Duodenal mucosa (tissue), 2 donors: ENCODE measurements at regions not wholly inside any gene's neighbourhood (a gene's known extent, or its start where the extent isn't known, plus 50 kb on each side); places are given as distances from the start of the nearest gene placed in this dataset.

Source experiments
- H3K27ac ChIP-seq: one replicate; pipeline ENCODE4 v1.7.0; 2013; ENCODE audit warnings: low read depth, low read length
- H3K27me3 ChIP-seq, 2 donors: one replicate each; pipeline ENCODE4 v1.7.0; 2013; ENCODE audit warnings: low read length in 2 of 2, control low read depth in 1 of 2; ENCODE audit not compliant: insufficient read depth in 2 of 2, control insufficient read depth in 1 of 2
- H3K36me3 ChIP-seq, 2 donors: one replicate each; pipeline ENCODE4 v1.7.0; 2013; ENCODE audit warnings: low read length in 2 of 2, control low read depth in 1 of 2; ENCODE audit not compliant: insufficient read depth in 2 of 2, control insufficient read depth in 1 of 2
- H3K4me1 ChIP-seq, 2 donors: one replicate each; pipeline ENCODE4 v1.7.0; 2013; ENCODE audit warnings: low read length in 2 of 2, control low read depth in 1 of 2; ENCODE audit not compliant: insufficient read depth in 2 of 2, control insufficient read depth in 1 of 2
- H3K4me3 ChIP-seq, 2 donors: one replicate each; pipeline ENCODE4 v1.7.0; 2013; ENCODE audit warnings: low read length in 2 of 2, low read depth in 1 of 2
- H3K9ac ChIP-seq, 2 donors: one replicate each; pipeline ENCODE4 v1.7.0; 2013; ENCODE audit warnings: low read length in 2 of 2, low read depth in 1 of 2
- H3K9me3 ChIP-seq, 2 donors: one replicate each; pipeline ENCODE4 v1.7.0; 2013; ENCODE audit warnings: low read length in 2 of 2, control low read depth in 1 of 2; ENCODE audit not compliant: control insufficient read depth in 1 of 2

GRCh38 chr9:108413809-108414208 lies 442.0 kb downstream of the ACTL7B start:
- Histone ChIP-seq H3K27me3 (no peaks in the 10 kb centered on the region), H3K4me1 (no peaks in the 10 kb centered on the region), H3K36me3 (no peaks in the 10 kb centered on the region), H3K27ac (no peak overlapping the region), H3K9ac (no peak overlapping the region), H3K9me3 (no peaks in the 10 kb centered on the region), H3K4me3 (no peak overlapping the region)

GRCh38 chr9:108412755-108413154 lies 443.0 kb downstream of the ACTL7B start:
- Histone ChIP-seq H3K9ac (no peak overlapping the region), H3K27me3 (no peaks in the 10 kb centered on the region), H3K4me1 (no peaks in the 10 kb centered on the region), H3K4me3 (no peak overlapping the region), H3K36me3 (no peaks in the 10 kb centered on the region), H3K27ac (no peak overlapping the region), H3K9me3 (no peaks in the 10 kb centered on the region)

GRCh38 chr9:108411632-108412031 lies 444.2 kb downstream of the ACTL7B start:
- H3K27me3 ChIP-seq: no peaks in the 10 kb centered on the region
- no peak overlapping the region for H3K4me3 ChIP-seq
- H3K9me3 ChIP-seq: no peaks in the 10 kb centered on the region
- H3K27ac ChIP-seq: no peak overlapping the region
- no peaks in the 10 kb centered on the region for H3K36me3 ChIP-seq
- H3K9ac ChIP-seq: no peak overlapping the region
- no peaks in the 10 kb centered on the region for H3K4me1 ChIP-seq

GRCh38 chr9:108410161-108410560 lies 445.6 kb downstream of the ACTL7B start:
- Histone ChIP-seq H3K27me3 (no peaks in the 10 kb centered on the region), H3K36me3 (no peaks in the 10 kb centered on the region), H3K9ac (no peak overlapping the region), H3K4me1 (no peaks in the 10 kb centered on the region), H3K27ac (no peak overlapping the region), H3K9me3 (no peaks in the 10 kb centered on the region), H3K4me3 (no peak overlapping the region)

GRCh38 chr9:108400297-108400696 lies 455.5 kb downstream of the ACTL7B start:
- Histone ChIP-seq H3K27ac (no peak overlapping the region), H3K4me3 (no peak overlapping the region), H3K36me3 (no peaks in the 10 kb centered on the region)

GRCh38 chr9:108399851-108400250 lies 455.9 kb downstream of the ACTL7B start:
- no peaks in the 10 kb centered on the region for H3K36me3 ChIP-seq
- H3K9ac ChIP-seq: no peak overlapping the region
- H3K9me3 ChIP-seq: peaks cover 0 to 8% of the 10 kb centered on the region in 2 donors
- no peak overlapping the region for H3K4me3 ChIP-seq
- H3K27ac ChIP-seq: no peak overlapping the region
- no peaks in the 10 kb centered on the region for H3K27me3 ChIP-seq
- no peaks in the 10 kb centered on the region for H3K4me1 ChIP-seq

More at GRCh38 chr9:108400297-108400696, 455.5 kb downstream of the ACTL7B start:
- no peaks in the 10 kb centered on the region for H3K27me3 ChIP-seq
- H3K9ac ChIP-seq: no peak overlapping the region
- no peaks in the 10 kb centered on the region for H3K4me1 ChIP-seq
- peaks cover 0 to 8% of the 10 kb centered on the region in 2 donors for H3K9me3 ChIP-seq

- Histone ChIP-seq H3K27ac (no peak overlapping the region), H3K4me3 (no peak overlapping the region), H3K4me1 (no peaks in the 10 kb centered on the region), H3K36me3 (no peaks in the 10 kb centered on the region), H3K9ac (no peak overlapping the region), H3K27me3 (no peaks in the 10 kb centered on the region), H3K9me3 (peaks cover 0 to 8% of the 10 kb centered on the region in 2 donors)
Observed at GRCh38 chr9:108397286-108397685, 458.5 kb downstream of the ACTL7B start.

GRCh38 chr9:108396611-108397010 lies 459.2 kb downstream of the ACTL7B start:
- Histone ChIP-seq H3K27me3 (no peaks in the 10 kb centered on the region), H3K4me3 (no peak overlapping the region), H3K9me3 (peaks cover 0 to 8% of the 10 kb centered on the region in 2 donors), H3K27ac (no peak overlapping the region), H3K4me1 (no peaks in the 10 kb centered on the region), H3K36me3 (no peaks in the 10 kb centered on the region), H3K9ac (no peak overlapping the region)

- no peaks in the 10 kb centered on the region for H3K4me1 ChIP-seq
- peaks cover 0 to 8% of the 10 kb centered on the region in 2 donors for H3K9me3 ChIP-seq
- H3K9ac ChIP-seq: no peak overlapping the region
- H3K27me3 ChIP-seq: no peaks in the 10 kb centered on the region
- no peak overlapping the region for H3K4me3 ChIP-seq
- no peaks in the 10 kb centered on the region for H3K36me3 ChIP-seq
- H3K27ac ChIP-seq: no peak overlapping the region
Observed at GRCh38 chr9:108396193-108396592, 459.6 kb downstream of the ACTL7B start.

- H3K4me3 ChIP-seq: no peak overlapping the region
- no peak overlapping the region for H3K9ac ChIP-seq
- no peaks in the 10 kb centered on the region for H3K4me1 ChIP-seq
- no peaks in the 10 kb centered on the region for H3K36me3 ChIP-seq
- no peaks in the 10 kb centered on the region for H3K27me3 ChIP-seq
- no peak overlapping the region for H3K27ac ChIP-seq
- H3K9me3 ChIP-seq: peaks cover 0 to 8% of the 10 kb centered on the region in 2 donors
Observed at GRCh38 chr9:108395421-108395820, 460.4 kb downstream of the ACTL7B start.

- H3K27me3 ChIP-seq: no peaks in the 10 kb centered on the region
- no peak overlapping the region for H3K4me3 ChIP-seq
- no peak overlapping the region for H3K27ac ChIP-seq
- H3K9ac ChIP-seq: no peak overlapping the region
- no peaks in the 10 kb centered on the region for H3K4me1 ChIP-seq
- peaks cover 0 to 8% of the 10 kb centered on the region in 2 donors for H3K9me3 ChIP-seq
- no peaks in the 10 kb centered on the region for H3K36me3 ChIP-seq
Observed at GRCh38 chr9:108394726-108395125, 461.1 kb downstream of the ACTL7B start.
